ENCODE measurements at regions not wholly inside any gene's neighbourhood (a gene's known extent, or its start where the extent isn't known, plus 50 kb on each side); places are given as distances from the start of the nearest gene placed in this dataset.
"Not testable (repeated sequence)": the region's sequence is repeated elsewhere in the genome, so short reads cannot be mapped to it uniquely, and the experiment has no call there.

- DNase-seq = no peak
These were observed 51.5 kb upstream of the MRI1 start for GRCh38 chr19:13712767-13713201.

GRCh38 chr19:13707915-13708314 is 56.4 kb upstream of the MRI1 start:
- DNase-seq = no peak

GRCh38 chr19:13705928-13706447 is 58.3 kb upstream of the MRI1 start:
- DNase-seq = no peak

GRCh38 chr19:13705201-13705600 is 59.1 kb upstream of the MRI1 start:
- DNase-seq = no peak

- no peak for DNase-seq
These were observed 62.7 kb upstream of the MRI1 start for GRCh38 chr19:13701624-13702023.

- DNase-seq = no peak
These were observed 63.7 kb upstream of the MRI1 start for GRCh38 chr19:13700621-13701020.

GRCh38 chr19:13699786-13700185 is 64.5 kb upstream of the MRI1 start:
- DNase-seq = no peak

- no peak for DNase-seq
These were observed 67.5 kb upstream of the MRI1 start for GRCh38 chr19:13696839-13697238.

GRCh38 chr19:13693889-13694288 is 70.4 kb upstream of the MRI1 start:
- no peak for DNase-seq

- no peak for DNase-seq
These were observed 72.5 kb upstream of the MRI1 start for GRCh38 chr19:13691569-13692435.

- DNase-seq = no peak
These were observed 75.2 kb upstream of the MRI1 start for GRCh38 chr19:13689085-13689484.

- DNase-seq = no peak
These were observed 80.3 kb upstream of the MRI1 start for GRCh38 chr19:13684021-13684420.

GRCh38 chr19:13681509-13681908 is 82.8 kb upstream of the MRI1 start:
- DNase-seq = no peak

- DNase-seq = not testable (repeated sequence)
These were observed 83.5 kb upstream of the MRI1 start for GRCh38 chr19:13680708-13681360.

- not testable (repeated sequence) for DNase-seq
These were observed 87.4 kb upstream of the MRI1 start for GRCh38 chr19:13676967-13677366.

- not testable (repeated sequence) for DNase-seq
These were observed 91.7 kb upstream of the MRI1 start for GRCh38 chr19:13672480-13673175.

GRCh38 chr19:13670846-13671245 is 93.5 kb upstream of the MRI1 start:
- DNase-seq = no peak

GRCh38 chr19:13669780-13670355 is 94.5 kb upstream of the MRI1 start:
- DNase-seq = no peak

GRCh38 chr19:13668964-13669363 is 95.4 kb upstream of the MRI1 start:
- no peak for DNase-seq

GRCh38 chr19:13666165-13666564 is 98.2 kb upstream of the MRI1 start:
- DNase-seq = no peak

GRCh38 chr19:13665125-13665905 is 99.0 kb upstream of the MRI1 start:
- no peak for DNase-seq
